HG03135 (cell line): ENCODE measurements at regions not wholly inside any gene's neighbourhood (a gene's known extent, or its start where the extent isn't known, plus 50 kb on each side); places are given as distances from the start of the nearest gene placed in this dataset.
"Not testable (repeated sequence)": the region's sequence is repeated elsewhere in the genome, so short reads cannot be mapped to it uniquely, and the experiment has no call there.

ENCODE experiments used
- ATAC-seq: cut with Tn5 transposase; IDR thresholded peaks from one replicate; pipeline ENCODE4 v1.9.1; 2021; ENCODE audit warnings: mild to moderate bottlenecking, moderate library complexity; ENCODE audit not compliant: unreplicated experiment

DNA sequence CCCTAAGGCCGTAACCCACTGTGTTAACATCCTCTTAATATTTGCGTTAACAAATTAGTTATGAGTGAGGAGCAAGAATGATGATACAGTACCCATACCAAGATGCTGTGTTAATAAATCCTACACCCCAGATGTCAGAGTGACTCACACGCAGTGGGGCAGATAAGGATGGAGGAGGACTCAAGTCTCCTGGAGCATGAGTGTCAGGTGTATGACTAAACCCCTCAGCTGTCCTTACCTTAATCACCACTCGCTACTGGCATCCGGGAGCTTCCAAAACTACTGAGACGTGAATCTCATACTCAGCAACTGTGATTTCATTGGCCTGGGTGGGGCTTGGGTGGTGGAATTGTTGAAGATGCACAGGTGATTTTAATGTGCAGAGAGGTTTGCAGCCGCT is 131.3 kb upstream of the MTHFD1L start:
- no peak for ATAC-seq

DNA sequence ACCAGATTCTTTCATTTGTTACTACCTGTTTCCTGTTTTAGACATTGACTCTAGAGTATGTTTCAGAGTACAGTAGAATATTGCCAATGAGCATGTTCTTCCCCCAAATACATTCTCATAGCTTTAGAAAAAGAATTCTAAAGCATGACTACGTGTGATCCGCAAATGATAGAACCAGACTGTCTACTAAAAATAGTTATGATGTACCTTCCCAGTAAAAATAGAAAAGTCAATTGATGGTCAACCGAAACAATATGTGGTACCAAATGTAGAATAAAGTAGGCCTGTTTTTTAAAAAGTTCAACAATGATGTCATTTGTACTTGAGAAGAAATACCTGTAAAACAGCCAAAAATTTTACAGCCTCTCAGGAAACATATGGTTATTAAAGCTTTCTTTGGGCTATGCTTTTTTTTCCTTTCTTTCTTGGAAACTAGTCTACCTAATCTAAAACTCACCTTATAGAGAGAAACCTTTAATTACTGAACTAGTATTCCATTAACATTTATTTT is 130.1 kb upstream of the MTHFD1L start:
- no peak for ATAC-seq

- no peak for ATAC-seq
Measured at GRCh38 chr6:150738092-150738629, 127.3 kb upstream of the MTHFD1L start.

- no peak for ATAC-seq
Measured at GRCh38 chr6:150739711-150740349, 125.7 kb upstream of the MTHFD1L start.

DNA sequence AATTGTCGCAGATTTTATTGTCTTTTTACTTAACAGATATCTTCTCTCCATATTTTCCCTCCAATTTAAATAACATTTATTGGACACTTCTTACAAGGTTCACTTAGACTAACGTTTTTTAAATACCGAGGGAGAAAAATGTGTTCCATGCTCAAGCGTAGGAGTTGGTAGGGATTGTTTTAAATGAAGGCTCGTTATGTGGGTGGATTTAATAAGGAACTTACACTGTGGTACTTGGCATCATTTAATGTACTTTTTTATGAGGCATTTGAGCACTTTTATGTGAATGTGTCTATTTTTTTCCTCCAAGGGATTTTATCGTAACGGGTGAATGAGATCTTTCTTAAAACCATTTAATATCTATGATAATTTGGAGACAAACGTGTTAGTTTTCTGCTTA is 125.0 kb upstream of the MTHFD1L start:
- no peak for ATAC-seq

DNA sequence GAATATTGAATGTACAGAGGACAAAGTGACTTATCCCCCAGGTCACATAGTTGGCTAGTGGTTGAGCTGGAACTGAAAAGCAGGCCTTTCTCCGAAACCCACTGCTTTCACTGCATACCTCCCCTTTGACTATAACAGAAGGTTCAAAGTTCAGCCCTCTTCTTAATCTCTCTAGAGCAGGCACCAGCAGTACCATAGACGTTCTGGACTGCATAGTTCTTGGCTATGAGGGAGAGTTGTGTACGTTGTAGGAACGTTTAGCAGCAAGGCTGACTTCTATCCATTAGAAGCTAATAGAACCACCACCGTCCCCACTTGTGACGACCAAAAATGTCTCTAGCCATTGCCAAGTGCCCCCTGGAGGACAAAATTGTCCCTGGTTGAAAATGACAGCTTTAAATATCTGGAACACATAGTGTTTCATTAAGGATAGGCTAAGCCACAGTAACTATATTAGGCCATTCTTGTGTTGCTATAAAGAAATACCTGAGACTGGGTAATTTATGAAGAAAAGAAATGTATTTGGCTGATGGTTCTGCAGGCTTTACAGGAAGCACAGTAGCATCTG is 123.8 kb upstream of the MTHFD1L start:
- no peak for ATAC-seq

DNA sequence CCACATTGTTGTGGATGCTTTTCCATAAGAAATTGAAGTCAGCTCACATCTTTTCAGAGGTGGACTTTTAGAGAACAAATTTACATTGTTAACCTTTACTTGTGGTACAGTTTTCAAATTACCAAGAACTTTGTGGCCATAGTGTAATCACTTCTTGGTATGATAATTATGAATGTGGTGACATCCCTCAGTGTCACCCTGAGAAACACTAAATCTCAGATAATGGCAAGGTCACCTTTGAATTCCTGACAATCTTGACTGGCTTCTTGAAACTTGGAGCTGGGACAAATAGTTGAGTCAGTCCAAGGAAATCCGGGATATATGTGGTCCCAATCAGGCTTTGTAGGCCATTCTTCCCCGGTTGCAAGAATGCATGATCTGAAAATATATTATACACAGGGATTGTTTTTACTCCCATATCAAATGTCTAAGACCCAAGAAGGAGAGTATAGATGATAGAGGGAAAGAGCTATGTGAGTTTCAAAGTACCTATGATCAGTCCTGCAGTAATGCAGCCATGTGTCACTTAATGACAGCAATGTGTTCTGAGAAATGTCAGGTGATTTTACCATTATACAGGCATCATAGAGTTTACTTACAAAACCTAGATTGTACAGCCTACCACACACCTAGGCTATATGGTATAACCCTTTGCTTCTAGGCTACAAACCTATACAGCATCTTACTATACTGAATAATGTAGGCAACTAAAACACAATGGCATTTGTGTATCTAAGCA is 120.8 kb upstream of the MTHFD1L start:
- ATAC-seq: no peak

GRCh38 chr6:150745896-150746295 is 119.6 kb upstream of the MTHFD1L start:
- ATAC-seq: no peak

DNA sequence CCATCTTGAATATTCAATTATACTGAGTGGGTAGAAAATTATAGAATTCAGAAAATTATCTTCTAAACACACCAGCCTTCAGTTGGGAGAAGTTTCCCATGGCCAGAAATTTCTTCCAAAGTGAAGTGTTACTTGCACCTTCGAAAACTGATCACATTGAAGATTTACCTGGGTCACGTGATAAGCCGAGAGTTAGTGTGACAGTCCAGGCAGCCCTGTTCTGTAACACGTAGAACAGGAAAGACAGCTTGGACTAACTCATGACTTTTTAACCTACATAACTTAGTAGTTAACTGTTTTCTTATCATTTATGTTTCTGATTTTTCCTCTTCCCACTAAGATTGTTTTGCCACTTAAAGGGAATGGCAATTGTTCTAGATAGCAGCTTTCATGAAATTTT is 118.3 kb upstream of the MTHFD1L start:
- no peak for ATAC-seq

DNA sequence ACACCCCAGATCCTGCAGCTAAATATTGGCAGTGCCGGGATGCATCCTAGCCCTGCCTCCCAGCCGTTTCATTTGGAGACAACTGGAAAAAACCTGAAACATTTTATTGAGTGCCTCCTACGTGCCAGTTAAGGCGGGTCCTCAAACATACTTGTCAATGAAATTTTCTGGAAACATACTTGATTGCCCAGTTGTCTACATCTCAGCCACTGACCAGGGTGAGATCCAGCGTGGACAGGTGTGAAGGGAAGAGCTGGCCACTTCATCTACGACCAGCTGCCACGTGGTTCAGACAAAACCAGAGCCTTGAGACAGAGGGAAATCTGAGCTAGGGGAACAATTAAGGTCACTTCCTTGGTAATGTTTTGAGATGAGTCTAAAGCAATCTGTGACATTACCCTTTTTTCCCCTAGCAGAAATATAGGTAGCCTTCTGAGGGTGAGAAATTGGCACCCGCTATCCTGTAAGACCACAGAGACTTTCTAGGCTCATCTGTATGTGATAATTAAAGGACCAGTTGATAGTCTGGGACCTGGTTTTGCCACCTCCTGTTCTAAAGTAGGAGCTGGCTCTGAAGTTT is 116.3 kb upstream of the MTHFD1L start:
- ATAC-seq: no peak

- ATAC-seq: no peak
Measured at GRCh38 chr6:150751296-150751695, 114.2 kb upstream of the MTHFD1L start.

DNA sequence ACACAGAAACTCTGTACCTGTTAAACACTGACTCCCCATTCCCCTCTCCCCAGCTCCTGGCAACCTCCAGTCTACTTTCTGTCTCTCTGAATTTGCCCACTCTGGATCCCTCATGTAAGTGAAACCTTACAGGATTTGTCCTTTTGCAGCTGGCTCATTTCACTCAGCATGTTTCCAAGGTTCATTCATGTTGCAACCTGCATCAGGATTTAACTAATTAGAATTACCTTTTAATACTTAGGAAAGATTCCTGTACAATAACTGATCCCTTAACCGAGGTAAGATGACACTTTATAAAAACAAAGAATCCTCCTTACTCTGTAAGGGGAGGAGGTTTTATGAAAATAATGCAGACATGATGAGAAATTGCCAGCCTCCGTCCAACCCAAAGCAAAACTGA is 113.1 kb upstream of the MTHFD1L start:
- no peak for ATAC-seq

DNA sequence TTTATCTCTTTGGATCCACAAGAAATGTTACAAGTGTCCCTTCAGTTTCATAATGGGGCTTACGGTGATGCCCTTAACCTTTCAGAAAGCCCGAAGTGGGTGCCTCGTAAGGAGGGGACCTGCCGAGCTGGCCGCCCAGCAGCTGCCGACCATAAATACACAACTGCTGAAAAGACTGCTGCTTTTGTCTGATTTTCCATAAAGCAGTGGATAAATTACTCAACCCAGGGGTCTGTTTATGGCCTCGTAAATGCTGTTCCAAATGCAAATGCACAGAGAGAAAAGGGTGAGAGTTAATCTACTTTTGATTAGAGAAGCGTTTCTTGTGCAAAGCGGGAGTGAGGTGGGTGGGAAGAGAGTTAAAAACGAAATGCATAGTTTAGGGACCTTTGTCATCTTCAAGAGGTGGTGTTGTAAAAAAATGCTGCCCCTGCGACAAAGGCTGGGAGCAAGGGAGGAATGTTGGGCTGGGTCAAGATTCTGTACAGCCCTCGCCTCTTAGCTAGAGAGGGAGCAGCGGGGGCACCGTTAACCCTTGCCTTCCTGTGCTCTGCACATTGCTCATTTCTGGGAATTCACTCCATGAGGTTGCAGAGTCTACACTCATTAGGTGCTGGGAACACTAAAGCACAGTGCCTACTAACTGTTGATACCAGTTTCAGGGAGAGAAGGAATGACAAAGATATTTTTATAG is 112.0 kb upstream of the MTHFD1L start:
- ATAC-seq: no peak

DNA sequence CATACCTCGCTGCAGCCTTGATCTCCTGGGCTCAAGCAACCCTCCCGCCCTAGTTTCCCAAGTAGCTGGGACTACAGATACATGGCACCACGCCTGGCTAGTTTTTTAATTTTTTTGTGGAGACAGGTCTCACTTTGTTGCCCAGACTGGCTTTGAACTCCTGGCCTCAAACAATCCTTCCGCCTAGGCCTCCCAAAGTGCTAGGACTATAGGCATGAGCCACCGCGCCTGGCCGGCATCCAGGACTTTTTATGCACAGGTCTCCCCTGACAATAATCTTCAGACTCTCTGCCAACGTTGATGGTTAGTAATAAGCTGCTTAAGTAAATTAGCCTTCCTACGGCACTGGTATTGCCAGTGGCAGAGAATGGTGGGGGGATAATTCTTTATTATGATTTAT is 110.5 kb upstream of the MTHFD1L start:
- no peak for ATAC-seq

DNA sequence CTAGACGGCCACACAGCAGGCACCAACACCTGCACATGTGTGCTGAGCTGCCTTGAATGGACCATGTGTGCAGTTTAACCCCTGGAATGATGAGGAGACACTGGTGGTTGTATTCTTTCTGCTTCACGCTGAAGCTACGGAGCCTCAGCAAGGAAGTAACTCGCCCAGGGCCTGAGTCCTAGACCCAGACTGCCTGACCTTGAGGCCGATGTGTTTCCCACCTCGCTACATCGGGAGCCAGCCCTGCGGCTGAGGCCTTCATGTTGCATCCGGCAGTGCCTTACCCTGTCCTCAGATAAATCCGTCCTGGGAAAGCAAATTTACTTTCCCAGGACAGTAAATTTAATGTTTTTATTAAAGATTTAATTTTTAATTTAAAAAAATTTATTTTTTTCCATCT is 110.0 kb upstream of the MTHFD1L start:
- no peak for ATAC-seq

DNA sequence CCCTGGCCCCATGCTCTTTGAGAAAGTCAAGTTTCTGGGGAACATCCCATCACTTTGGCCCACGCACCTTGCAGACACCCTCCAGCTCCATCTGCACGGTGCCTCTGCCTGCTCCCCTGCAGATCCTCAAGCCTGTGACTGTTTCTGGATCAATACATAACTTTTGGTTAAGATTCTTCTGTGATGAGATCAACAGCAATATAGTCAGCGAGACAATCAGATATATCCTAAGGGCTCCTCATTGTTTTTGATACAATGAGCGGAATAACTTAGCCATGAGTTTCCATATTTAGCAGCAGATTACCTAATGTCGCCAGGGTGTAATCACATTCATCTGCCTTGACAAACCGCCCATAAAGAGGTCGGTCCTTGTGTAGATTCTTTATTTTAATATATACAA is 109.3 kb upstream of the MTHFD1L start:
- no peak for ATAC-seq

GRCh38 chr6:150757807-150758206 is 107.7 kb upstream of the MTHFD1L start:
- ATAC-seq: not testable (repeated sequence)

- no peak for ATAC-seq
Measured at GRCh38 chr6:150759483-150759882, 106.0 kb upstream of the MTHFD1L start.

GRCh38 chr6:150761771-150762170 is 103.7 kb upstream of the MTHFD1L start:
- ATAC-seq: no peak

DNA sequence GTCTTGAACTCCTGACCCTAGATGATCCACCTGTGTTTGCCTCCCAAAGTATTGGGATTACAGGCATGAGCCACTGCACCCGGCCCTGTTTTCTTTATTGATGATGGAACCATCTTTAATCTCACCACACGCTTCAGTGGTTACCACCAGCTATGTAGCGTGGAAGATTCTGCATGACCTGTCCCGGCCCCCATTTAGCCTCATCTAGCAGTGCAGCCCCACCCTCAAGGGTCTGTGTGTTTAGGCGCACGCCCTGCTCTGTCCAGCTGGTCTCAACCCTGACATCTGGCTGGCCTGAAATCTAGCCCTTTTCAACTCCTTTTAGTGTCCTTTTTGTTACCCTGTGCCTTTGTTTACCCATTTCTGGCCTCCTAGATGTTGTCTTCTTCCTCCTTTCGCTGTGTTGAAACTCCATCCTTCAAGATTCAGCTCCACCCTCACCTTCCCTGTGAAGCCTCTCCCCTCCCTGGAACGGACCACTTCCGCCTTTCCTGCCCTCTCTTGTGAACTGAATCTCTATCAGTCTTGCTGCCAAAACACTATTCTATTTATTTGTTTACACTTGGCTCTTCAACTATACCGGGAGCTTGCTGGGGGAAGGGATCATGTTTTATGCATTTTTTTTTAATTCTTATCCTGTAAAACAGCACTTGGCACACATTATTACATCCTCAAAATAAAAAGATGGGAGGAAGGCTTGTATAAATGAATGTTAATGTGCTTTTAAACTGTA is 101.0 kb upstream of the MTHFD1L start:
- no peak for ATAC-seq
